ENCODE measurements at regions not wholly inside any gene's neighbourhood (a gene's known extent, or its start where the extent isn't known, plus 50 kb on each side); places are given as distances from the start of the nearest gene placed in this dataset.

DNA sequence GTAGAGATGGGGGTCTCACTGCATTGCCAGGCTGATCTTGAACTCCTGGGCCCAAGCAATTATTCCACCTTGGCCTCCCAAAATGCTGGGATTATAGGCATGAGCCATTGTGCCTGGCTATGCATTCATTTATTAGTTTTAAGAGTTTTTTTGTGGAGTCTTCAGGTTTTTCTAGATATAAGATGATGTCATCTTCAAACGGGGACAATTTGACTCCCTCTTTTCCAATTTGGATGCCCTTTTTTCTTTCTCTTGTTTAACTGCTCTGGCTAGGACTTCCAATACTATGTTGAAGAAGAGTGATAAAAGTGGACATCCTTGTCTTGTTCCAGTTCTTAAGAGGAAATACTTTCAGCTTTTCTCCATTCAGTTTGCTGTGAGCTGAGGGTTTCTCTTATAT lies 113.7 kb upstream of the PARD3B start:
- H3K4me3 ChIP-seq (ENCODE audit: control extremely low read depth in 1 of 5, extremely low read depth in 1 of 5, insufficient read depth in 1 of 5, low read depth in 2 of 5, low read length in 4 of 5), result no peak overlapping the region
- H3K27ac ChIP-seq (ENCODE audit: low read length in 2 of 2), result no peak overlapping the region
- no peaks in the 10 kb centered on the region for H3K36me3 ChIP-seq (replicated peaks in 1 of 2; ENCODE audit: control extremely low read depth in 1 of 2, control insufficient read depth in 1 of 2, extremely low read depth in 1 of 2, insufficient read depth in 2 of 2, low read length in 1 of 2)
- H3K4me1 ChIP-seq (ENCODE audit: control insufficient read depth in 2 of 2, insufficient read depth in 2 of 2, low read length in 2 of 2), result no peaks in the 10 kb centered on the region
- intact Hi-C loops (cut with micrococcal nuclease), result no loop called here
- no CpG with 5 or more reads among the region's 1 CpG for WGBS (ENCODE audit: insufficient coverage)
- no peaks in the 10 kb centered on the region for H3K27me3 ChIP-seq (replicated peaks in 1 of 4; ENCODE audit: control extremely low read depth in 1 of 4, control insufficient read depth in 3 of 4, insufficient read depth in 4 of 4, low read length in 3 of 4)
- H3K4me1 Mint-ChIP-seq, result no peaks in the 10 kb centered on the region
- TF ChIP-seq, protein P1, sequence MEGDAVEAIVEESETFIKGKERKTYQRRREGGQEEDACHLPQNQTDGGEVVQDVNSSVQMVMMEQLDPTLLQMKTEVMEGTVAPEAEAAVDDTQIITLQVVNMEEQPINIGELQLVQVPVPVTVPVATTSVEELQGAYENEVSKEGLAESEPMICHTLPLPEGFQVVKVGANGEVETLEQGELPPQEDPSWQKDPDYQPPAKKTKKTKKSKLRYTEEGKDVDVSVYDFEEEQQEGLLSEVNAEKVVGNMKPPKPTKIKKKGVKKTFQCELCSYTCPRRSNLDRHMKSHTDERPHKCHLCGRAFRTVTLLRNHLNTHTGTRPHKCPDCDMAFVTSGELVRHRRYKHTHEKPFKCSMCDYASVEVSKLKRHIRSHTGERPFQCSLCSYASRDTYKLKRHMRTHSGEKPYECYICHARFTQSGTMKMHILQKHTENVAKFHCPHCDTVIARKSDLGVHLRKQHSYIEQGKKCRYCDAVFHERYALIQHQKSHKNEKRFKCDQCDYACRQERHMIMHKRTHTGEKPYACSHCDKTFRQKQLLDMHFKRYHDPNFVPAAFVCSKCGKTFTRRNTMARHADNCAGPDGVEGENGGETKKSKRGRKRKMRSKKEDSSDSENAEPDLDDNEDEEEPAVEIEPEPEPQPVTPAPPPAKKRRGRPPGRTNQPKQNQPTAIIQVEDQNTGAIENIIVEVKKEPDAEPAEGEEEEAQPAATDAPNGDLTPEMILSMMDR (IDR thresholded peaks at IDR 0.05), result no peak
- no peak for TF ChIP-seq EZH2 (IDR thresholded peaks at IDR 0.05; ENCODE audit: borderline replicate concordance, insufficient read depth, low read depth, low read length, poor library complexity, severe bottlenecking)
- H2AFZ ChIP-seq (ENCODE audit: insufficient read depth, low read depth, low read length, poor library complexity, severe bottlenecking), result no peak overlapping the region
- no peak for ATAC-seq (ENCODE audit: low read depth)
- DNase-seq, result no peak
- no peak overlapping the region for H3K27ac Mint-ChIP-seq
- no peaks in the 10 kb centered on the region for H3K9me3 Mint-ChIP-seq (ENCODE audit: insufficient read depth)
- peaks cover 0 to 8% (median 4%) of the 10 kb centered on the region in 3 donors for H3K9me3 ChIP-seq (ENCODE audit: control extremely low read depth in 1 of 3, control insufficient read depth in 2 of 3, insufficient read depth in 1 of 3, low read length in 2 of 3)
- no peaks in the 10 kb centered on the region for H4K20me1 ChIP-seq (ENCODE audit: control insufficient read depth, insufficient read depth, low read length, poor library complexity, severe bottlenecking)
- no peaks in the 10 kb centered on the region for H3K27me3 Mint-ChIP-seq
- ChIA-PET POLR2A (no interaction called here), CTCF (no interaction called here)
- no peak overlapping the region for H3K4me3 Mint-ChIP-seq
- H3K79me2 ChIP-seq (ENCODE audit: control insufficient read depth, insufficient read depth, low read length), result no peaks in the 10 kb centered on the region
- no peak overlapping the region for H3K9ac ChIP-seq (ENCODE audit: low read length)
- H3K4me2 ChIP-seq (replicated peaks; ENCODE audit: low read depth, low read length, poor library complexity, severe bottlenecking), result no peak overlapping the region

DNA sequence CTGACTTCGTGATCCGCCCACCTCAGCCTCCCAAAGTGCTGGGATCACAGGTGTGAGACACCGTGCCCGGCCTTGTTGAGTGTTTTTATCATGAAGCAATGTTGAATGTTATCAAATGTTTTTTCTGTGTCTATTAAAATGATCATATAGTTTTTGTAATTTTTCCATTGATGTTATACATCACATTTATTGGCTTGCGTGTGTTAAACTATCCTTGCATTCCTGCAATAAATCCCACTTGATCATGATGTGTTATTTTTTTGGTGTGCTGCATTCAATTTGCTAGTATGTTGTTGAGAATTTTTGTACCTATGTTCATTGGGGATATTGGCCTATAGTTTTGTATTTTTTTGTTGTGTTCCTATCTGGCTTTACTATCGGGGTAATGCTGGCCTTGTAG lies 113.1 kb upstream of the PARD3B start:
- Histone ChIP-seq H3K27me3 (replicated peaks in 1 of 4; ENCODE audit: control extremely low read depth in 1 of 4, control insufficient read depth in 3 of 4, insufficient read depth in 4 of 4, low read length in 3 of 4) (no peaks in the 10 kb centered on the region), H3K4me1 (ENCODE audit: control insufficient read depth in 2 of 2, insufficient read depth in 2 of 2, low read length in 2 of 2) (no peaks in the 10 kb centered on the region), H2AFZ (ENCODE audit: insufficient read depth, low read depth, low read length, poor library complexity, severe bottlenecking) (no peak overlapping the region), H3K4me3 (ENCODE audit: control extremely low read depth in 1 of 5, extremely low read depth in 1 of 5, insufficient read depth in 1 of 5, low read depth in 2 of 5, low read length in 4 of 5) (no peak overlapping the region), H3K9ac (ENCODE audit: low read length) (no peak overlapping the region), H4K20me1 (ENCODE audit: control insufficient read depth, insufficient read depth, low read length, poor library complexity, severe bottlenecking) (no peaks in the 10 kb centered on the region), H3K4me2 (replicated peaks; ENCODE audit: low read depth, low read length, poor library complexity, severe bottlenecking) (no peak overlapping the region), H3K36me3 (replicated peaks in 1 of 2; ENCODE audit: control extremely low read depth in 1 of 2, control insufficient read depth in 1 of 2, extremely low read depth in 1 of 2, insufficient read depth in 2 of 2, low read length in 1 of 2) (no peaks in the 10 kb centered on the region), H3K27ac (ENCODE audit: low read length in 2 of 2) (no peak overlapping the region), H3K9me3 (ENCODE audit: control extremely low read depth in 1 of 3, control insufficient read depth in 2 of 3, insufficient read depth in 1 of 3, low read length in 2 of 3) (peaks cover 0 to 8% (median 4%) of the 10 kb centered on the region in 3 donors), H3K79me2 (ENCODE audit: control insufficient read depth, insufficient read depth, low read length) (no peaks in the 10 kb centered on the region)
- Mint-ChIP-seq H3K27me3 (no peaks in the 10 kb centered on the region), H3K4me1 (no peaks in the 10 kb centered on the region), H3K27ac (no peak overlapping the region), H3K9me3 (ENCODE audit: insufficient read depth) (no peaks in the 10 kb centered on the region), H3K4me3 (no peak overlapping the region)
- ChIA-PET POLR2A (no interaction called here), CTCF (no interaction called here)
- intact Hi-C loops (cut with micrococcal nuclease), result no loop called here
- DNase-seq (no peak), ATAC-seq (ENCODE audit: low read depth) (no peak)
- WGBS (ENCODE audit: insufficient coverage), result 95% methylated on average over 4 of the region's 6 CpGs
- TF ChIP-seq, protein P1 (IDR thresholded peaks at IDR 0.05), result no peak
- no peak for TF ChIP-seq EZH2 (IDR thresholded peaks at IDR 0.05; ENCODE audit: borderline replicate concordance, insufficient read depth, low read depth, low read length, poor library complexity, severe bottlenecking)
